Adrenal gland (tissue), 9 donors: ENCODE measurements at regions not wholly inside any gene's neighbourhood (a gene's known extent, or its start where the extent isn't known, plus 50 kb on each side); places are given as distances from the start of the nearest gene placed in this dataset.

Experiments
- DNase-seq, 7 donors: peaks; one replicate each; pipeline ENCODE4 v3.0.0-alpha.2; 2019 to 2020
- H3K27ac ChIP-seq, 5 donors: fragments of 200-600 bp; sonication (generic) in 4 of 5; 1 replicate in 3 of 5; 2 replicates in 2 of 5; pipeline versions ENCODE4 v1.5.1 to v1.8.0; 2016 to 2020; ENCODE audit warnings: mild to moderate bottlenecking in 1 of 5
- H3K27me3 ChIP-seq: fragments of 200-600 bp; 2 replicates; pipeline ENCODE4 v1.8.0; 2021
- H3K36me3 ChIP-seq, 2 donors: fragments of 200-600 bp; replicated peaks in 1 of 2; 1 replicate in 1 of 2; 2 replicates in 1 of 2; pipeline versions ENCODE4 v1.5.1 to v1.8.0; 2018 to 2022
- H3K4me1 ChIP-seq, 2 donors: fragments of 200-600 bp; replicated peaks in 1 of 2; 1 replicate in 1 of 2; 2 replicates in 1 of 2; pipeline versions ENCODE4 v1.5.1 to v1.8.0; 2018 to 2021
- H3K4me3 ChIP-seq, 4 donors: fragments of 200-600 bp; sonication (generic) in 3 of 4; one replicate each; pipeline ENCODE4 v1.5.1; 2016 to 2018
- H3K9me3 ChIP-seq, 3 donors: fragments of 200-600 bp; sonication (generic) in 1 of 3; replicated peaks in 1 of 3; 1 replicate in 2 of 3; 2 replicates in 1 of 3; pipeline versions ENCODE4 v1.5.1 to v1.8.0; 2016 to 2021
- CTCF ChIP-seq, 6 experiments: fragments of 450-650 bp in 4 of 6; fragments of 200-600 bp in 2 of 6; sonication (generic) in 1 of 6; IDR thresholded peaks; 1 replicate in 5 of 6; 2 replicates in 1 of 6; pipeline versions ENCODE4 v1.5.1 to v1.8.0; 2016 to 2021; ENCODE audit warnings: antibody characterized with exemption in 6 of 6, mild to moderate bottlenecking in 2 of 6, moderate library complexity in 1 of 6
- POLR2A ChIP-seq, 2 donors: fragments of 450-650 bp; IDR thresholded peaks; one replicate each; pipeline ENCODE4 v1.6.1; 2017; ENCODE audit warnings: antibody characterized with exemption in 2 of 2, mild to moderate bottlenecking in 2 of 2, moderate library complexity in 1 of 2
- WGBS, 4 donors: extraction: QIAGEN DNeasy Blood & Tissue Kit in 2 of 4; methylation state at CpG; one replicate each; pipeline versions ENCODE4 v1.1.5 to v1.1.7; 2013 to 2017; 5-methylcytosine and 5-hydroxymethylcytosine counted together
- intact Hi-C, 2 donors: fragments of 100-400 bp; cut with DNase I; formaldehyde crosslinking; loops; one replicate each; pipeline versions ENCODE4 v1.14.1 to v1.15.0; 2022 to 2023
- donor health status: healthy with polysubstance abuse.
- donor health status: Bipolar disorder and iron deficiency.
- donor health status: DM: yes; HTN: yes; CAD: no.
- donor health status: DM: no; HTN: no; CAD: no.
- donor health status: DM: no; HTN: no; CAD: no.

- H3K36me3 ChIP-seq: no peaks in the 10 kb centered on the region
- no peak overlapping the region for H3K4me3 ChIP-seq
- no peak for TF ChIP-seq CTCF (IDR thresholded peaks at IDR 0.05)
- TF ChIP-seq POLR2A (IDR thresholded peaks at IDR 0.05): no peak
- H3K4me1 ChIP-seq: no peaks in the 10 kb centered on the region
- H3K9me3 ChIP-seq: no peaks in the 10 kb centered on the region
- no peak for DNase-seq
- no peaks in the 10 kb centered on the region for H3K27me3 ChIP-seq
- no peak overlapping the region for H3K27ac ChIP-seq
- WGBS, 4 donors: 17 to 33% (median 20%) methylated on average over 2 of the region's 2 CpGs
- intact Hi-C loops: no loop called here
Measured at GRCh38 chr1:242800521-242800920, 276.0 kb upstream of the PLD5 start.

GRCh38 chr1:242797856-242798255 lies 273.4 kb upstream of the PLD5 start:
- Histone ChIP-seq H3K36me3 (no peaks in the 10 kb centered on the region), H3K27me3 (no peaks in the 10 kb centered on the region), H3K4me1 (no peaks in the 10 kb centered on the region), H3K9me3 (no peaks in the 10 kb centered on the region), H3K4me3 (no peak overlapping the region), H3K27ac (no peak overlapping the region)
- intact Hi-C loops: no loop called here
- TF ChIP-seq POLR2A (IDR thresholded peaks at IDR 0.05) (no peak), CTCF (IDR thresholded peaks at IDR 0.05) (no peak)
- DNase-seq: no peak

GRCh38 chr1:242788771-242789170 lies 264.3 kb upstream of the PLD5 start:
- no peaks in the 10 kb centered on the region for H3K4me1 ChIP-seq
- TF ChIP-seq POLR2A (IDR thresholded peaks at IDR 0.05) (no peak), CTCF (IDR thresholded peaks at IDR 0.05) (no peak)
- H3K27ac ChIP-seq: no peak overlapping the region
- H3K36me3 ChIP-seq: no peaks in the 10 kb centered on the region
- no peak for DNase-seq
- no peaks in the 10 kb centered on the region for H3K9me3 ChIP-seq
- no peaks in the 10 kb centered on the region for H3K27me3 ChIP-seq
- H3K4me3 ChIP-seq: no peak overlapping the region
- intact Hi-C loops: no loop called here
- WGBS, 4 donors: 16 to 30% (median 19%) methylated on average over 2 of the region's 2 CpGs

GRCh38 chr1:242787968-242788367 lies 263.5 kb upstream of the PLD5 start:
- Histone ChIP-seq H3K4me3 (no peak overlapping the region), H3K27me3 (no peaks in the 10 kb centered on the region), H3K4me1 (no peaks in the 10 kb centered on the region), H3K27ac (no peak overlapping the region), H3K9me3 (no peaks in the 10 kb centered on the region), H3K36me3 (no peaks in the 10 kb centered on the region)
- DNase-seq: no peak
- intact Hi-C loops: no loop called here
- TF ChIP-seq POLR2A (IDR thresholded peaks at IDR 0.05) (no peak), CTCF (IDR thresholded peaks at IDR 0.05) (no peak)
- 82 to 93% (median 86%) methylated on average over 2 of the region's 2 CpGs for WGBS, 4 donors
